PFSK-1 (cell line): ENCODE measurements at regions not wholly inside any gene's neighbourhood (a gene's known extent, or its start where the extent isn't known, plus 50 kb on each side); places are given as distances from the start of the nearest gene placed in this dataset.
A peak's percentile ranks its signal among the peaks of the same experiment; 100 is the strongest.

ENCODE experiments used
- FOXP2 ChIP-seq: optimal IDR thresholded peaks from 2 replicates; pipeline ENCODE3; 2011; ENCODE audit warnings: borderline replicate concordance, control low read depth, inconsistent platforms; ENCODE audit not compliant: insufficient read depth; ENCODE audit errors: extremely low read length, extremely low read depth
- POLR2AphosphoS5 ChIP-seq: IDR thresholded peaks from 2 replicates; pipeline ENCODE4 v1.6.1; 2012; ENCODE audit warnings: low read depth, mild to moderate bottlenecking, control low read depth, low read length, moderate library complexity
- SIN3A ChIP-seq: IDR thresholded peaks from 2 replicates; pipeline ENCODE4 v1.6.1; 2012; ENCODE audit warnings: mild to moderate bottlenecking, low read length, moderate library complexity, borderline replicate concordance; ENCODE audit not compliant: insufficient read depth
- TAF1 ChIP-seq: IDR thresholded peaks from 2 replicates; pipeline ENCODE4 v1.6.1; 2012; ENCODE audit warnings: low read length, control low read depth, borderline replicate concordance; ENCODE audit not compliant: insufficient read depth
- TF ChIP-seq, protein P1 (sequence below), 2 experiments: IDR thresholded peaks; 2 replicates each; pipeline versions ENCODE4 v1.6.1 to v1.8.0; 2011 to 2012; ENCODE audit warnings: low read depth in 2 of 2, low read length in 2 of 2, control low read depth in 1 of 2, inconsistent platforms in 1 of 2, mild to moderate bottlenecking in 1 of 2, moderate library complexity in 1 of 2; ENCODE audit not compliant: insufficient read depth in 1 of 2

DNA sequence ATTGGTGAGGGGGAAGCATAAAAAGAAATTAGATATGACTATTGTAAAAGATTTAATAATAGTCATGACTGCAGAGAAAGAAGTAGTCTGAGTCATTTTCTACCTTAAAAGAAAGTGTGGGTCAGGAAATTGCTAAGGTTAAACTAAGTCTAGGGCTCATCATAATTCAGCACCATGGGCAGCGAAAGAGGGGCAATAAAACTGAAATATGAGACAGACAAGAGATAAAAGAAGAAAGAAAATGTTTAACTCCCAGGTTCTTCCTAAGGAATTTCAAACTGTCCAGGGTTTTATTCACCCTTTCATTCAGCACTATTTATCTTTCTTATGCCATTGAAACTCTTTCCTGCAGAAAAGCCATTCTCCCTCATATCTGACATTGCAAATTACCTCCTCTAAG, 114.4 kb upstream of the API5 start:
- TF ChIP-seq SIN3A (no peak), FOXP2 (no peak), POLR2AphosphoS5 (no peak), TAF1 (no peak)
- TF ChIP-seq, protein P1, sequence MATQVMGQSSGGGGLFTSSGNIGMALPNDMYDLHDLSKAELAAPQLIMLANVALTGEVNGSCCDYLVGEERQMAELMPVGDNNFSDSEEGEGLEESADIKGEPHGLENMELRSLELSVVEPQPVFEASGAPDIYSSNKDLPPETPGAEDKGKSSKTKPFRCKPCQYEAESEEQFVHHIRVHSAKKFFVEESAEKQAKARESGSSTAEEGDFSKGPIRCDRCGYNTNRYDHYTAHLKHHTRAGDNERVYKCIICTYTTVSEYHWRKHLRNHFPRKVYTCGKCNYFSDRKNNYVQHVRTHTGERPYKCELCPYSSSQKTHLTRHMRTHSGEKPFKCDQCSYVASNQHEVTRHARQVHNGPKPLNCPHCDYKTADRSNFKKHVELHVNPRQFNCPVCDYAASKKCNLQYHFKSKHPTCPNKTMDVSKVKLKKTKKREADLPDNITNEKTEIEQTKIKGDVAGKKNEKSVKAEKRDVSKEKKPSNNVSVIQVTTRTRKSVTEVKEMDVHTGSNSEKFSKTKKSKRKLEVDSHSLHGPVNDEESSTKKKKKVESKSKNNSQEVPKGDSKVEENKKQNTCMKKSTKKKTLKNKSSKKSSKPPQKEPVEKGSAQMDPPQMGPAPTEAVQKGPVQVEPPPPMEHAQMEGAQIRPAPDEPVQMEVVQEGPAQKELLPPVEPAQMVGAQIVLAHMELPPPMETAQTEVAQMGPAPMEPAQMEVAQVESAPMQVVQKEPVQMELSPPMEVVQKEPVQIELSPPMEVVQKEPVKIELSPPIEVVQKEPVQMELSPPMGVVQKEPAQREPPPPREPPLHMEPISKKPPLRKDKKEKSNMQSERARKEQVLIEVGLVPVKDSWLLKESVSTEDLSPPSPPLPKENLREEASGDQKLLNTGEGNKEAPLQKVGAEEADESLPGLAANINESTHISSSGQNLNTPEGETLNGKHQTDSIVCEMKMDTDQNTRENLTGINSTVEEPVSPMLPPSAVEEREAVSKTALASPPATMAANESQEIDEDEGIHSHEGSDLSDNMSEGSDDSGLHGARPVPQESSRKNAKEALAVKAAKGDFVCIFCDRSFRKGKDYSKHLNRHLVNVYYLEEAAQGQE (IDR thresholded peaks at IDR 0.05; ENCODE audit: insufficient read depth in 1 of 2, low read depth in 2 of 2, low read length in 2 of 2): peak; percentile 42 to 86; a peak in 3 of 4 replicates

DNA sequence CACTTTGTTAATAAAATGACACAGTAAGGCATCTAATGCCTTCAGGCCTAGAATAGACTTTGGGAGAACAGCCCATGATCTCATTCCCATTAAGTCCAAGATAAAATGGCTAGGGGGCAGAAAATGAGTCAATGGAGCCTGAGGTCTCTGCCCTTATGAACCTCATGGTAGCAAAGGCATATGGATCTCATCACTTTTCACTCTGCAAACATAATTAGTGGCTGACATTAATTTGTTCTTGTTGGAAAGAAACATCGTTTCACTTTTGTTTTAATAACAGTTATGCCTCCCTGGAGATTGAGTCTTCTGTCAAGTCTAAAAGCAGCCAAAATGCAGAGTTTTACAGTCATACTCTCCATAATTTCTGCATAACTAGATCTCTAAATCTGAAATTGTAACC, 111.8 kb upstream of the API5 start:
- TF ChIP-seq SIN3A (no peak), TAF1 (no peak), POLR2AphosphoS5 (no peak), FOXP2 (no peak)
- TF ChIP-seq, protein P1 (IDR thresholded peaks at IDR 0.05; ENCODE audit: insufficient read depth in 1 of 2, low read depth in 2 of 2, low read length in 2 of 2): no peak

DNA sequence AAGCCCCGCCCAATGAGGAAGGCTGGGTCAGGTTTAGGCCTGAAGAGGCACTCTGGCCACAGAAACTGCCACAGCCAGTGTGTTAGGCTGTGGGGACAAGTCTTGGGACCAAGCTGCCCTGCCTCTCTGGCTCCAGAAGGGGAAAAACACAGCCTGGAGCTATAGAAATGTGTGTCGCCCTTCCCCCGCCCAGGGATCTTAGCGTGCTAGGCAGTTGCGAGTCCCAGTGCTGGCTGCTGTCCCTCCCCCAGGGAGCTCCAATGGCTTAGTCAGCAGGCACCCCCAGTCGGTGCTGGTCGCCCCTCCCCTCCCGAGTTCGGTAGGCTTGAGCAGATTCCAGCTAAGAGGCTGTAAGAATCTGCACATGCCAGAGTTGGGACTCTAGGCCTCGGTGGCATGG, 99.5 kb upstream of the API5 start:
- TF ChIP-seq FOXP2: no peak

DNA sequence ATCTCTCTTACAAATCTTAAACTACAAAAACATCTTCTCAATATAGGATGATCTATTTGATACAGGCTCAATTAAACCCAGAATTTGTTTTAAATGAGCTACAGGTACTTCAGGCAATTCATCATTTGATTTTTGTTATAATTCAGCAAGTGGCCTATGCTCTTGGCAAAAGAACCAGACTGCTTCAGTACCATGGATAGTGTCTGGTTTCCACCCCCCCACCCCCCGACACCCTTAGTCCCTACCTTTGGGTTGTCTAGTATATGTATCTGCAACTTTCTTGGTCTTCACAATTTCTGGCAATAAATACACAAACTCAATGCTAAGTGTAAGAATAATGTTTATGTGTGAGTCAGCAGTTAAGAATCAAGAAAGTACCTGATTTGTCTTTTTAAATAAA, 97.3 kb upstream of the API5 start:
- TF ChIP-seq, protein P1 (IDR thresholded peaks at IDR 0.05; ENCODE audit: insufficient read depth in 1 of 2, low read depth in 2 of 2, low read length in 2 of 2): peak in 1 of 2 experiments; percentile 88; a peak in 2 of 4 replicates
- TF ChIP-seq POLR2AphosphoS5: no peak

DNA sequence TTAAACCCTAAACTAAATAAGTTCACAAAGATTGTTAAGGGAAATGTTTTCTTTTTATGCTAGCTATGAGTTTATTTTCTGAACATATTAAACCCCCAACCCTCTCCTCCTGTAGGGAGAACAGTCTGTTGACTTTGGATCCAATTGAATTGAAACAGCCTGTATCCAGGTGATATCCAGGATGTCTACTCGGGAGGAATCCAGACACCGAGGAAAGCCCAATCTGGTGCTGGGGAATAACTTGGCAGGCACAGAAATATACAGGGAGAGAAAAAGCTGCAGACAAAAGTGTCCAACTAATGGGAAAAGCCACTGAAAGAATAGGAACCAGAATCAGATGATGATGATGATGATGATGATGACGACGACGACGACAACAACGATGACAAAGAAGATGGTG, 93.9 kb upstream of the API5 start:
- TF ChIP-seq POLR2AphosphoS5 (no peak), FOXP2 (no peak), TAF1 (no peak), SIN3A (no peak)
- TF ChIP-seq, protein P1 (IDR thresholded peaks at IDR 0.05; ENCODE audit: insufficient read depth in 1 of 2, low read depth in 2 of 2, low read length in 2 of 2): no peak
